Gastrocnemius medialis (tissue), 4 donors: ENCODE measurements at regions not wholly inside any gene's neighbourhood (a gene's known extent, or its start where the extent isn't known, plus 50 kb on each side); places are given as distances from the start of the nearest gene placed in this dataset.

Experiments
- CTCF ChIP-seq, 5 experiments: fragments of 450-650 bp in 3 of 5; fragments of 200-600 bp in 2 of 5; sonication (generic) in 2 of 5; IDR thresholded peaks in 4 of 5; conservative IDR thresholded peaks in 1 of 5; 1 replicate in 4 of 5; 2 replicates in 1 of 5; pipeline ENCODE4 v1.5.1; 2016 to 2019; ENCODE audit warnings: antibody characterized with exemption in 5 of 5, mild to moderate bottlenecking in 3 of 5, moderate library complexity in 3 of 5
- POLR2A ChIP-seq, 2 donors: fragments of 450-650 bp; IDR thresholded peaks; one replicate each; pipeline ENCODE4 v1.6.1; 2017; ENCODE audit warnings: antibody characterized with exemption in 2 of 2, mild to moderate bottlenecking in 2 of 2, moderate library complexity in 2 of 2

GRCh38 chr2:217570394-217570793 lies 432.4 kb downstream of the TNS1 start:
- TF ChIP-seq POLR2A (IDR thresholded peaks at IDR 0.05) (no peak), CTCF (IDR thresholded peaks at IDR 0.05 in 4 of 5, conservative IDR thresholded peaks at IDR 0.05 in 1 of 5) (no peak)
